ENCODE measurements at regions not wholly inside any gene's neighbourhood (a gene's known extent, or its start where the extent isn't known, plus 50 kb on each side); places are given as distances from the start of the nearest gene placed in this dataset.
"Not testable (repeated sequence)": the region's sequence is repeated elsewhere in the genome, so short reads cannot be mapped to it uniquely, and the experiment has no call there.

GRCh38 chr1:121066925-121067324 lies 117.2 kb downstream of the FAM72B start:
- TF ChIP-seq CTCF (IDR thresholded peaks at IDR 0.05; ENCODE audit: poor library complexity, severe bottlenecking); EP300 (conservative IDR thresholded peaks at IDR 0.05; ENCODE audit: poor library complexity, severe bottlenecking): not testable (repeated sequence)
